ENCODE measurements at regions not wholly inside any gene's neighbourhood (a gene's known extent, or its start where the extent isn't known, plus 50 kb on each side); places are given as distances from the start of the nearest gene placed in this dataset.

GRCh38 chr15:35168464-35168863 is 83.4 kb upstream of the NANOGP8 start:
- TF ChIP-seq CTCF (IDR thresholded peaks at IDR 0.05) (no peak), POLR2AphosphoS5 (IDR thresholded peaks at IDR 0.05) (no peak), POLR2A (IDR thresholded peaks at IDR 0.05) (no peak), EP300 (IDR thresholded peaks at IDR 0.05) (no peak)
